ENCODE measurements at regions not wholly inside any gene's neighbourhood (a gene's known extent, or its start where the extent isn't known, plus 50 kb on each side); places are given as distances from the start of the nearest gene placed in this dataset.
"Not testable (repeated sequence)": the region's sequence is repeated elsewhere in the genome, so short reads cannot be mapped to it uniquely, and the experiment has no call there.

- DNase-seq (ENCODE audit: low read depth): no peak
Observed at GRCh38 chr7:11221984-11222383, 248.3 kb downstream of the PHF14 start.

GRCh38 chr7:11224535-11224934 lies 250.9 kb downstream of the PHF14 start:
- no peak for DNase-seq (ENCODE audit: low read depth)

GRCh38 chr7:11228515-11228914 lies 254.8 kb downstream of the PHF14 start:
- peak; percentile 44 for DNase-seq (ENCODE audit: low read depth)

- DNase-seq (ENCODE audit: low read depth): no peak
Observed at GRCh38 chr7:11231190-11231589, 257.5 kb downstream of the PHF14 start.

GRCh38 chr7:11232462-11232861 lies 258.8 kb downstream of the PHF14 start:
- no peak for DNase-seq (ENCODE audit: low read depth)

- no peak for DNase-seq (ENCODE audit: low read depth)
Observed at GRCh38 chr7:11233871-11234270, 260.2 kb downstream of the PHF14 start.

GRCh38 chr7:11235491-11235890 lies 261.8 kb downstream of the PHF14 start:
- no peak for DNase-seq (ENCODE audit: low read depth)

GRCh38 chr7:11236680-11237079 lies 263.0 kb downstream of the PHF14 start:
- DNase-seq (ENCODE audit: low read depth): no peak

- DNase-seq (ENCODE audit: low read depth): no peak
Observed at GRCh38 chr7:11237742-11238141, 264.1 kb downstream of the PHF14 start.

GRCh38 chr7:11239316-11239715 lies 265.6 kb downstream of the PHF14 start:
- DNase-seq (ENCODE audit: low read depth): no peak

GRCh38 chr7:11243739-11244138 lies 270.1 kb downstream of the PHF14 start:
- no peak for DNase-seq (ENCODE audit: low read depth)

- no peak for DNase-seq (ENCODE audit: low read depth)
Observed at GRCh38 chr7:11244149-11244548, 270.5 kb downstream of the PHF14 start.

GRCh38 chr7:11247545-11247944 lies 273.9 kb downstream of the PHF14 start:
- no peak for DNase-seq (ENCODE audit: low read depth)

- no peak for DNase-seq (ENCODE audit: low read depth)
Observed at GRCh38 chr7:11251436-11251835, 277.8 kb downstream of the PHF14 start.

- no peak for DNase-seq (ENCODE audit: low read depth)
Observed at GRCh38 chr7:11252011-11252607, 278.4 kb downstream of the PHF14 start.

GRCh38 chr7:11252705-11253272 lies 279.1 kb downstream of the PHF14 start:
- DNase-seq (ENCODE audit: low read depth): no peak

- DNase-seq (ENCODE audit: low read depth): no peak
Observed at GRCh38 chr7:11256501-11256900, 282.8 kb downstream of the PHF14 start.

- no peak for DNase-seq (ENCODE audit: low read depth)
Observed at GRCh38 chr7:11261470-11261869, 287.8 kb downstream of the PHF14 start.

- DNase-seq (ENCODE audit: low read depth): no peak
Observed at GRCh38 chr7:11266101-11266500, 292.4 kb downstream of the PHF14 start.

GRCh38 chr7:11272352-11272751 lies 298.7 kb downstream of the PHF14 start:
- DNase-seq (ENCODE audit: low read depth): no peak

GRCh38 chr7:11274074-11274473 lies 300.4 kb downstream of the PHF14 start:
- DNase-seq (ENCODE audit: low read depth): no peak

- no peak for DNase-seq (ENCODE audit: low read depth)
Observed at GRCh38 chr7:11281953-11282352, 308.3 kb downstream of the PHF14 start.

GRCh38 chr7:11283584-11283983 lies 309.9 kb downstream of the PHF14 start:
- not testable (repeated sequence) for DNase-seq (ENCODE audit: low read depth)

GRCh38 chr7:11290863-11291262 lies 317.2 kb downstream of the PHF14 start:
- DNase-seq (ENCODE audit: low read depth): no peak
